Activated CD4-positive, alpha-beta T cell treated with anti-CD3 and anti-CD28 coated beads, Interleukin-2, Interleukin-4, amounts not matched to agents 100 ng/mL and 50 ng/mL, durations not matched to agents 16 hours and 8 hours (primary cell): ENCODE measurements at regions not wholly inside any gene's neighbourhood (a gene's known extent, or its start where the extent isn't known, plus 50 kb on each side); places are given as distances from the start of the nearest gene placed in this dataset.
"Not testable (repeated sequence)": the region's sequence is repeated elsewhere in the genome, so short reads cannot be mapped to it uniquely, and the experiment has no call there.

Experiments used
- DNase-seq: peaks from one replicate; pipeline ENCODE4 v3.0.0-alpha.2; 2020; ENCODE audit warnings: low spot score

- DNase-seq: no peak
Observed at GRCh38 chr17:83159204-83160049, 80.0 kb downstream of the METRNL start.

- DNase-seq: no peak
Observed at GRCh38 chr17:83160443-83161297, 81.3 kb downstream of the METRNL start.

GRCh38 chr17:83161298-83162034, 82.1 kb downstream of the METRNL start:
- no peak for DNase-seq

- no peak for DNase-seq
Observed at GRCh38 chr17:83162035-83162745, 82.8 kb downstream of the METRNL start.

- no peak for DNase-seq
Observed at GRCh38 chr17:83164490-83164889, 85.1 kb downstream of the METRNL start.

- no peak for DNase-seq
Observed at GRCh38 chr17:83170571-83171260, 91.3 kb downstream of the METRNL start.

- DNase-seq: no peak
Observed at GRCh38 chr17:83171661-83172060, 92.3 kb downstream of the METRNL start.

GRCh38 chr17:83172099-83172498, 92.7 kb downstream of the METRNL start:
- DNase-seq: not testable (repeated sequence)

GRCh38 chr17:83172646-83173045, 93.2 kb downstream of the METRNL start:
- DNase-seq: not testable (repeated sequence)

GRCh38 chr17:83173180-83173913, 93.9 kb downstream of the METRNL start:
- DNase-seq: not testable (repeated sequence)

GRCh38 chr17:83173914-83174361, 94.5 kb downstream of the METRNL start:
- no peak for DNase-seq

GRCh38 chr17:83174362-83175118, 95.1 kb downstream of the METRNL start:
- DNase-seq: no peak

GRCh38 chr17:83175119-83175821, 95.9 kb downstream of the METRNL start:
- no peak for DNase-seq

- no peak for DNase-seq
Observed at GRCh38 chr17:83175822-83176622, 96.6 kb downstream of the METRNL start.

GRCh38 chr17:83176623-83177583, 97.5 kb downstream of the METRNL start:
- DNase-seq: no peak

GRCh38 chr17:83177611-83178532, 98.5 kb downstream of the METRNL start:
- DNase-seq: no peak
